Heart left ventricle (tissue), 13 donors: ENCODE measurements at regions not wholly inside any gene's neighbourhood (a gene's known extent, or its start where the extent isn't known, plus 50 kb on each side); places are given as distances from the start of the nearest gene placed in this dataset.
"Not testable (repeated sequence)": the region's sequence is repeated elsewhere in the genome, so short reads cannot be mapped to it uniquely, and the experiment has no call there.

Source experiments
- CTCF ChIP-seq, 12 donors: fragments of 200-600 bp; sonication (generic) in 4 of 12; IDR thresholded peaks; one replicate each; pipeline versions ENCODE4 v1.5.0 to v1.8.0; 2018 to 2022; ENCODE audit warnings: antibody characterized with exemption in 12 of 12, mild to moderate bottlenecking in 5 of 12
- POLR2A ChIP-seq, 2 donors: fragments of 450-650 bp; IDR thresholded peaks; one replicate each; pipeline ENCODE4 v1.6.1; 2017; ENCODE audit warnings: antibody characterized with exemption in 2 of 2, mild to moderate bottlenecking in 2 of 2, moderate library complexity in 2 of 2
- donor health status: ischemic (EF 13 %, LVEDD 7.1; RV severe dilation, severe dysfunction).
- donor health status: DM: no; HTN: yes; CAD: no.
- donor health status: DM: no; HTN: no; CAD: no.
- donor health status: ischemic (EF 25% LVEDD 6.9; RV normal size, moderate dysfunction).
- donor health status: ischemic (EF 25% LVEDD 5.7; RV mildly dilated, moderate dysfunction).
- donor health status: ischemic (EF 35%, LVEDD 5.7; RV mildly dilated, moderate dysfunction).
- donor health status: nonischemic (EF 11% LVEDD 7.7; RV severe dilation, severe dysfunction).
- donor health status: DM: yes; HTN: yes; CAD: no.
- donor health status: PGD.
- donor health status: ischemic (EF 29% LVEDD 5.4; RV normal size, mild dysfunction).
- donor health status: nonischemic (EF 23%, LVEDD 6.1; RV moderate dilation, normal function).

- TF ChIP-seq CTCF, POLR2A (IDR thresholded peaks at IDR 0.05): not testable (repeated sequence)
Observed at GRCh38 chr7:32777041-32777666, 114.4 kb downstream of the KBTBD2 start.
